NCI-H146 treated with DMSO at 0.1 percent for 48 hours (cell line): ENCODE measurements at regions not wholly inside any gene's neighbourhood (a gene's known extent, or its start where the extent isn't known, plus 50 kb on each side); places are given as distances from the start of the nearest gene placed in this dataset.

ENCODE experiments used
- DNase-seq: peaks from one replicate; lab custom pipeline; 2025; ENCODE audit not compliant: unreplicated experiment; lab: John Stamatoyannopoulos, UW

DNA sequence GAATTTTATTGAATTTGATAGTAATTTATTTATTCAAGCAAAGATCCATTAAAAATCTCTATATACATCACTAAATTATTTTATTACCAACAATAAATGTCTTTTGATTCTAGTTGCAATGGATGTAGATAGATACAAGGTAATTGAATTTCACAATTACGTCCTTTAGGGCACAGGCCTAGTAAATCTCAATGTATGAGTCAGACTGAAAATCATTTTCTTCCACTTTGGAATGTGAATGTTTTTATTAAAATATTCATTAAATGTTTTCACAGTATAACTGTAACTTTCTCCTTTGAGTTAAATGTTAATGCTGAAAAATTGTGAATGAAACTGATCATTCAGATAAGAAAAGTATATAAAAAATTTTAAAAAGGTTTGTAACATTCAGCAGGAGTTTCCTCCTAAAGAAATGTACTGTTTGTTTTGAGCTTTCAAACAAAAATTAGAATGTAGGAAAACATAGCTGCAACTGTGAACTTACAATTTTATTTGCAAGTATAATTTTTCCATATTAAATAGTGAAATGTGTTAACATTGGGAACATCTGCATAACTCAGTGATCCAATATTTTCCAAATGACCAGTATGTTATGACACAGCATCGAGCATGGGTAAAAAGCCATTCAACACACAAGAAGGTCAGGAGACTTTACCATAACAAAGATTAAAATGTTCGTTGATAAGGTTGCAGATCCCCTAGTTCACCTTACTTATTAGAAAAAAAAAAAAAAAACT lies 663.7 kb downstream of the METTL4 start:
- DNase-seq, result no peak

- DNase-seq, result no peak
These were observed 656.8 kb downstream of the METTL4 start for GRCh38 chr18:1914489-1914888.

DNA sequence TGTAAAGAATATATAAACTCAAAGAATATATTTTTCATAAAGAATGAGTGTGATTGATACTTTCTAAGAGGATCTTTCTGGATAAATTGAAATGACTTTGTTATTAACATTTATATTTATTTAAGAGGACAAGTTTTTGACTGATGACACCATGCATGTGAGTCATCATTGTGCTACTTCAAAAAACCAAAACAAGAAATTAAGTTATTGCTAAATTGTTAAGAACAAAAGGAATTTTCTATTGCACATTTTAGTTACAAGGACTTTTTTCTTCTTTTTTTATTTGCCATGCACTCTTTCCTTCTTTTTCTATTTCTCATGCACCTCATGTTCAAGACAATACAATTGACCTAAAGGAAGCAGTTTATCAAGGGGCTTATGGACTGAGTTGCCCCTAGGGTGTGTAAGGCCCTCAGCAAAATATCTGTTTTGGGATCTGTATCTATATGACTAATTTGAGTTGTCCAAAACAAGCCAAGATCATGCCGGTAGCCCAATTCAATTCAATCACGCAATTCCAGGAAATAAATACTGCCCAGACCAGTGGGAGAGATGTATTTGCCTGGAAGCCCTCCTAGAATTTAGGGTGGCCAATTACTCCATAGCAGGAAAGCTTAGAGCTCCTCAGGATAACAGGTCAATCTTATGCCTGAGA lies 654.3 kb downstream of the METTL4 start:
- no peak for DNase-seq

DNA sequence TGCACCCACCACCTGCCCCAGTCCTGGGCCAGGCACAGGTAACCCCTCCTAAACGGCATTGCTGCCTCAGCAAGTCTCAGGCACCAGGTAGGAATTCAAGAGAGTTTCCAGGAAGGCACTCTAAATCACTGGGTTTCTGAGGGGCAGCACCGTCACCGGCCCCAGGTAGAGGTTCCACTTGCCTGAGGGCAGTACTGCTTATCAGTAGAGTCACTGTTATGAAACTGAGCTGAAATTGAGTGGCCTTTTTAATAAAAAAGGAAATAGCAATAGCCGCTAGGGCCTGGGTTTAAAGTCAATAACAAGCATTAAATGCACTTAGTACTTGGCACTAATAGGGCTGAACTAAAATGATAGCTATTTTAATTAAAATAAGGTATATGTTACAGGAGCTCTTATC lies 653.7 kb downstream of the METTL4 start:
- no peak for DNase-seq

GRCh38 chr18:1922066-1922465 lies 649.2 kb downstream of the METTL4 start:
- no peak for DNase-seq

DNA sequence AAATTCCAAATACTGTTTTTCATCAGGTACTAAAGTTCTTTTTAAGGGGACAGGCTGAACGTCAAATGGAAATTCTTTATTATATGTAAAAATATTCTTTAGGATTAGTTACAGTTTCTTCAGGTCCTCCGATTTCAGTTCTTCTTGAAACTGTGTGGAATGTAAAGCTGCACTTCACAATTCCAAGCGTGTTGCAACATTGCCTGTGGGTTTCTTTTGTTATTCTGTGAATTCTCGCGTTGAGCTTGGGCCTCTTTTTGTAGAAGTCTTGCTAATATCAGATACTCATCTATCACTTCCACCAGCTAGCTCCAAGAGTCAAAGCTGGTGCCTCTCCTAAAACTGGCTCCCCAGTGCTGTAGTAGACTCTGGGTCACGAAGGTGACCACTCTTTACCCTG lies 642.6 kb downstream of the METTL4 start:
- no peak for DNase-seq

DNA sequence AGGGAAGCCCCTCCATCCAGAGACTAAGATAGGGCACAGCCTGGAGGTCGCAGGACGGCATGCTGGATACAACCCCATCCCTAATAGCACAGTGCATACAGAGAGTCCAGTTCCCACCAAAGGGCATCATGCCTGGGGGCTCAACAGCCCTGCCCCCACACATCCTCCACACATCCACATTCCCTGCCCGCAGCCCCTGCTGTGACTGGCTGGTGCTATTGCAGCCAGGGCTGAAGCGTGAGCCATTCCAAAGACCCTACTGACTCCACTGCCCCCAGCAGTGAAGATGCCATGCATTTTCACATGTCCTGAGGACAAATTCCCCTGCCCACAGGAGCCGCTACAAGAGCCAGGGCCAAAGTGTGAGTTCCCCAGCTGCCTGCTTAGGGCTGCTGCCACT lies 641.6 kb downstream of the METTL4 start:
- no peak for DNase-seq

- no peak for DNase-seq
These were observed 640.7 kb downstream of the METTL4 start for GRCh38 chr18:1930291-1931270.

DNA sequence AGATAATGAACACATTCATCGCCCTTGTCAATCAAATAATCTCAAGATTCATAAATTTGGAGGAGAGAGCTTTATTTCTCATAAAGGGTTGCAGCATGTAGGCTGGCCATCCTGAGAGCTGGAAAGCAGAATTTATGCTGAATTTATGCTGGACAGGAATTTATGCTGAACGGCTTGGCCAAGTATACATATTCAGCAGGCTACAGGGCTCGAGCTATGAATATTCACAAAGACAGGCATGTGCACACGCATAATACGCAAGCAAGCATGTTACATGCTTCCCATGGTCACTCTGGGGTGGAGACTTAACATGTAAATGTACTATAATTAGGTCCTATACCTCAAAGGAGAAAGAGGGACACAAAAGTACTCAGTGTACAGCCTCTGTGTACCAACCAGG lies 618.8 kb downstream of the METTL4 start:
- DNase-seq, result no peak

GRCh38 chr18:1954583-1955312 lies 616.6 kb downstream of the METTL4 start:
- DNase-seq, result no peak

DNA sequence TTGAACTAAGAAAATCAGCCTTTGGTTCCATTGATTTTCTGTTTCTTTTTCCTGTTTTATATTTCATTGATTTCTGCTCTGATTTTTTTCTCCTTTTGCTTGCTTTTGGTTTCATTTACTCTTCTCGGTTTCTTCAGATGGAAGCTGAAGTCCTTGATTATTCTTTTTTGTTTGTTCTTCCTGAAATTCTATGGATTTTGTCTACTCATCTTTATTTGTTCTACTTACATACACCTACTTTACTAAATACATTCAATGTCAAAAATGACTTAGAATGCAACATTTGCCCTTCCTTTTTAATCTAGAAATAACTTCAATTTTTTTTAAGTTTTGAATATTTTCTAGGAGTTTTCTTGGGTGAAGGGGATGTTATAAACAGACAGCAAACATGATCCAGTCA lies 612.5 kb downstream of the METTL4 start:
- no peak for DNase-seq

- DNase-seq, result no peak
These were observed 606.3 kb downstream of the METTL4 start for GRCh38 chr18:1965016-1965415.

GRCh38 chr18:1965541-1965940 lies 605.8 kb downstream of the METTL4 start:
- no peak for DNase-seq

DNA sequence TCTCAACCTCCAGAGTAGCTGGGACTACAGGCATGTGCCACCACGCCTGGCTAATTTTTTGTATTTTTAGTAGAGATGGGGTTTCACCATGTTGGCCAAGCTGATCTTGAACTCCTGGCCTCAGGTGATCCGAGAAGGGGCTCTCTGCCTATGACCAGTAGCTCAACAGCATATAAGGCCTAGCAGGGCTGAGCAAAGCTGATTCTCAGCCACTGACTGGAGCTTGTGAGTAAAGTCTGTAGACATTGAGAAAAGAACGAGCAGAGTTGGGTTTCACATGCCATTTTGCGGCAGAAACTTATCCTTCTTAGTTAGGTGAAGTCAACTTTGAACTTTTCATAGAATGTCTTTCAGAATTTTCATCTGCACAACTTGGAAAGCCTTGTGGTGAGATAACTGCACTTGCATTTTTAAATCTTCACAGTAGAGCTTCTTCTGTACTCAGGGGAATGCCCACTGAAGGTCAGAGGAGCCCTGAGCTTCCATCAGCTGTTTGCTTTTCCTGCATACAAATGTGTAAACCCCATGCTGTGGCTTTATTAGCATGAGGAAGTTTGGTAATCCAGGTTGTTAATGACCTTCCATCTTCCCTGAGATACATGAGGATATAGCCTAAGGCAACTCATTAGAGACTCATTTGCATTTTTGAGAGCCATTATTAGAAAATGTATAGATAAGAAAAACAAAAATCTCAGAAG lies 602.4 kb downstream of the METTL4 start:
- peak; percentile 46 for DNase-seq

DNA sequence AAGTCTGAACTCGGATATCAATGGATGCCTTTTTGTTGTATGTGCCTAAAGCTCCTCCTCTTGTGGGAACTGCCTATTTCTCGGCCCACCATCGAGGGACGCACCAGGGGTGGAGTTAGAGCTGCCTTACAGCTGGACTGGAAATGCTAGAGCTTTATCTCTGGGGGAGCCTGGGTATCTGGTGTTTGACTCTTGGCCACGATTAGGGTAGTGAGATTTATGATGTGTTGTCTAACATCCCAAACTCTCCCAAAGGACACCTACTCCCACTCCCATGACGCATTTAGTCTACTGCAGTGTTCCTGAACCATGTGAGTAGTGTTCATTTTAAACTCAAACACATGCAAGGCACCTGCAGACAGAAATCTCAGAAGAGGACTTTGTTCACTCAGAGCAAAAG lies 594.8 kb downstream of the METTL4 start:
- no peak for DNase-seq

DNA sequence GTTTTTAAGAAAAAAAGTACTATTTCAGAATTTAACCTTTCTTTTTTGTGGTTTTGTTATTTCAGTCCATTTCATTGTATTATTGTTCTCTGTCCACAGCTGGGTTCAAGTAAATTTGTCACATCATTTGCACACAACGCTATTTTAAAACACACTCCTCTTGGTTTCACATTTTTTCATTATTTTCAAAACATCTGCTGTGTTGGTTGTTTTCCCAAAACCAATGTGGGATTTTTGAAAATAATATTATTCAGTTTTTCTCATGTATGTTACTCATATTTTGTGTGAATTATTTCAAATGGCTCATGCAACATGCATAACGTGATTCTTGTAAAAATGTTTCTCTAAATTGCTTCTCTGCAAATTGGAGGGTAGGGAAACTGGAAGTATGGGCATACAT lies 589.2 kb downstream of the METTL4 start:
- DNase-seq, result no peak

DNA sequence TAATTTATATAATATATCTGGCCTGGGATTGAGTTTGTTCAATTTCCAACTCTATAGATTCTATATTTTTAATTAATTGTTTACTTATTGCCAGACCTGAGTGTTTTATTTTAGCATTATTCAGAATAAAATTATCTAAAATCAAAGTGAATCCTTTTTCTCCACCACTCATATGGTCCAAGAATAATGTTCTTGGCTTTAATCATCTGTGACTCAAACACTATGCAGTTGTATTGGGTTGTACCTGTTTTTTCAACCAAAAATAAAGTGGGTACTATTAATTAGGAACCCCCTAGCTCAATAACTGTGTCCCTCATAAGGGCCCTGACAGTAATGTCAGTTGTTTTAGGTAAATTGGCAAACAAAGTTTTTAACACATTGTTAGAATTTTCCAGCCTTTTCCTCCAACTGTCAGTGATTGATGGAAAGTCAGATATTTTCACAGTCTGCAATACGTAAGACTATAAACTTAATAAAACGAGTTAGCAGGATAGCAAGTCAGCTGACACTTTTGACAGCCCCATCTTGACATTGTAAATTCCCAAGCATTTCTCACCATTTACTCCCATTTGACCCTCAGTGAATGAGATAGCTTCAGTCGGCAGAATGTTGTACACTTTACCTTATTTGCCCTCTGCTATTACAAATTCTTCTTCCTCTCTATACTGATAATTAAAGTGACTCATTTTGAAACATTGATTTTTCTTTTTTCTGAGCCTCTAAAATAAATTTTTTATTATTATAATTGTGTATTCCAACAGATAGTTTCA lies 587.4 kb downstream of the METTL4 start:
- no peak for DNase-seq

GRCh38 chr18:1993866-1994265 lies 577.4 kb downstream of the METTL4 start:
- DNase-seq, result no peak

GRCh38 chr18:1994471-1994870 lies 576.8 kb downstream of the METTL4 start:
- no peak for DNase-seq
